SU-DHL-6 (cell line): ENCODE measurements at regions not wholly inside any gene's neighbourhood (a gene's known extent, or its start where the extent isn't known, plus 50 kb on each side); places are given as distances from the start of the nearest gene placed in this dataset.
"Not testable (repeated sequence)": the region's sequence is repeated elsewhere in the genome, so short reads cannot be mapped to it uniquely, and the experiment has no call there.

Experiments used
- H2AFZ ChIP-seq: fragments of 200-600 bp; sonication (generic); 2 replicates; pipeline ENCODE4 v1.6.1; 2014; ENCODE audit warnings: low read depth, mild to moderate bottlenecking, moderate library complexity, mixed read lengths, antibody characterized with exemption, low read length; ENCODE audit not compliant: severe bottlenecking
- H3F3A ChIP-seq: fragments of 200-600 bp; shearing (Covaris generic); 2 replicates; pipeline ENCODE4 v1.6.0; 2016; ENCODE audit warnings: antibody characterized with exemption, mild to moderate bottlenecking; ENCODE audit not compliant: insufficient read depth
- H3K27ac ChIP-seq: fragments of 200-600 bp; sonication (generic); 2 replicates; pipeline ENCODE4 v1.5.1; 2016; ENCODE audit warnings: low read depth, mild to moderate bottlenecking, low read length, moderate library complexity, mixed read lengths
- H3K27me3 ChIP-seq: fragments of 200-600 bp; sonication (generic), shearing (Covaris generic); 2 replicates; pipeline ENCODE4 v1.6.0; 2014; ENCODE audit warnings: mild to moderate bottlenecking, low read length
- H3K36me3 ChIP-seq: fragments of 200-600 bp; sonication (generic); 2 replicates; pipeline ENCODE4 v1.6.1; 2014; ENCODE audit warnings: mild to moderate bottlenecking, low read length, mixed read lengths
- H3K4me2 ChIP-seq: fragments of 300-600, 200-600 bp; shearing (Covaris generic), sonication (generic); 2 replicates; pipeline ENCODE4 v1.6.0; 2014; ENCODE audit warnings: low read length, low read depth, mild to moderate bottlenecking; ENCODE audit not compliant: poor library complexity, severe bottlenecking
- H3K4me3 ChIP-seq: fragments of 200-600 bp; sonication (generic); 2 replicates; pipeline ENCODE4 v1.5.1; 2014; ENCODE audit warnings: antibody characterized with exemption, low read length, mild to moderate bottlenecking, mixed read lengths; ENCODE audit not compliant: insufficient read depth, poor library complexity, severe bottlenecking
- H3K79me2 ChIP-seq: fragments of 200-600 bp; sonication (generic); 2 replicates; pipeline ENCODE4 v1.6.1; 2014; ENCODE audit warnings: mild to moderate bottlenecking, low read length, moderate library complexity; ENCODE audit not compliant: insufficient read depth
- H3K9ac ChIP-seq: fragments of 200-600 bp; sonication (generic); 2 replicates; pipeline ENCODE4 v1.7.0; 2014; ENCODE audit warnings: mild to moderate bottlenecking, low read length
- H3K9me2 ChIP-seq: fragments of 200-600 bp; sonication (generic); replicated peaks from 2 replicates; pipeline ENCODE4 v1.6.1; 2014; ENCODE audit warnings: low read length; ENCODE audit not compliant: insufficient read depth
- H3K9me3 ChIP-seq: fragments of 200-600 bp; sonication (generic); 2 replicates; pipeline ENCODE4 v1.6.1; 2014; ENCODE audit warnings: low read length, mixed read lengths; ENCODE audit not compliant: insufficient read depth
- H4K20me1 ChIP-seq: fragments of 200-600 bp; sonication (generic); 2 replicates; pipeline ENCODE4 v1.6.1; 2014; ENCODE audit warnings: low read depth, mild to moderate bottlenecking, antibody characterized with exemption, low read length, moderate library complexity, mixed read lengths
- EZH2phosphoT487 ChIP-seq: fragments of 200-600 bp; sonication (generic), shearing (Covaris generic); conservative IDR thresholded peaks from 2 replicates; pipeline ENCODE4 v1.6.1; 2018; ENCODE audit warnings: mild to moderate bottlenecking, antibody characterized with exemption, low read length, moderate library complexity, mixed read lengths
- TF ChIP-seq, protein P1 (sequence below): fragments of 200-600 bp; sonication (generic); IDR thresholded peaks from one replicate; pipeline ENCODE4 v1.5.1; 2017; ENCODE audit warnings: antibody characterized with exemption, mild to moderate bottlenecking, low read length, moderate library complexity; ENCODE audit not compliant: insufficient read depth, poor library complexity, severe bottlenecking

DNA sequence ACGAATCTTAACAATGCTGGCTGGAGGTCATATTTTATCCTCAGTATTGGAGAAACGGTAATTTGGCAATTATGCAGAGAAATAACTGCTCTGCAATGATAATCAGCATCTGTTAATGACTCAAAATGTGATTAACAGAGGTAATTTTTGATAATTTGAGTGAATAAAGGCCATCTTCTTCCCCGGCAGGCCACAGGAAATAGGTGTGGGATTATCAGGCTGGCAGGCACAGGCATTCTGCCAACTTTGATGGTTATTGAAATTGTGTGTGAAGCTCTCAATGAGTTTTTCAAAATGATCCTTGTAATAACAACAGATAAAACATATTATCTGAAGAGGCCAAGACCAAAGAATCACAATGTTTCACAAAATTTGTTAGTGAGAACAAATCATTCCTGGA, 309.0 kb downstream of the PTGER3 start:
- no peak overlapping the region for H3K4me2 ChIP-seq
- no peaks in the 10 kb centered on the region for H3K9me3 ChIP-seq
- no peak overlapping the region for H3K4me3 ChIP-seq
- H2AFZ ChIP-seq: no peak overlapping the region
- no peaks in the 10 kb centered on the region for H3K36me3 ChIP-seq
- no peaks in the 10 kb centered on the region for H4K20me1 ChIP-seq
- no peaks in the 10 kb centered on the region for H3K27me3 ChIP-seq
- no peak overlapping the region for H3K27ac ChIP-seq
- H3F3A ChIP-seq: no peaks in the 10 kb centered on the region
- H3K9ac ChIP-seq: no peak overlapping the region
- TF ChIP-seq EZH2phosphoT487: no peak
- TF ChIP-seq, protein P1, sequence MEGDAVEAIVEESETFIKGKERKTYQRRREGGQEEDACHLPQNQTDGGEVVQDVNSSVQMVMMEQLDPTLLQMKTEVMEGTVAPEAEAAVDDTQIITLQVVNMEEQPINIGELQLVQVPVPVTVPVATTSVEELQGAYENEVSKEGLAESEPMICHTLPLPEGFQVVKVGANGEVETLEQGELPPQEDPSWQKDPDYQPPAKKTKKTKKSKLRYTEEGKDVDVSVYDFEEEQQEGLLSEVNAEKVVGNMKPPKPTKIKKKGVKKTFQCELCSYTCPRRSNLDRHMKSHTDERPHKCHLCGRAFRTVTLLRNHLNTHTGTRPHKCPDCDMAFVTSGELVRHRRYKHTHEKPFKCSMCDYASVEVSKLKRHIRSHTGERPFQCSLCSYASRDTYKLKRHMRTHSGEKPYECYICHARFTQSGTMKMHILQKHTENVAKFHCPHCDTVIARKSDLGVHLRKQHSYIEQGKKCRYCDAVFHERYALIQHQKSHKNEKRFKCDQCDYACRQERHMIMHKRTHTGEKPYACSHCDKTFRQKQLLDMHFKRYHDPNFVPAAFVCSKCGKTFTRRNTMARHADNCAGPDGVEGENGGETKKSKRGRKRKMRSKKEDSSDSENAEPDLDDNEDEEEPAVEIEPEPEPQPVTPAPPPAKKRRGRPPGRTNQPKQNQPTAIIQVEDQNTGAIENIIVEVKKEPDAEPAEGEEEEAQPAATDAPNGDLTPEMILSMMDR: no peak
- H3K9me2 ChIP-seq: no peaks in the 10 kb centered on the region
- H3K79me2 ChIP-seq: no peaks in the 10 kb centered on the region

DNA sequence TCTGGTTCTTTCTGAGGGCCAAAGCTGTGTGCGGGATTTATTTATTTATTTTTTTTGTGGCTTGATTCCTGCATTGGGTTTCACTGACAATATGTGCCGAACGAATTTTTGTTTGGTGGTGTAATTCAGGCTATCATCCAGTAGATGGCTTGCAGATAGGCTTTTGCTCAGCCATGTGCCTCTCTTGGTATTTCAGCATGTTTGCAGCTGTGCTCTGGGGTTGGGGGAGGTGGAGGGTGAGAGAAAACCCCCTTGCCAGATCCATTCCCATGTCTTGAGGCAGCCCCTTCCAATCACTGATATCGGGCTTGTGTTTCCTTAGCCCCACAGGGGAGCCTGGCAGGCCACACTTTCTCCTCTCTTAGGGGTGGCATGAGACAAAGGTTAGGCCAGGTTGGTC, 302.4 kb downstream of the PTGER3 start:
- TF ChIP-seq EZH2phosphoT487: no peak
- TF ChIP-seq, protein P1: no peak
- H2AFZ ChIP-seq: no peak overlapping the region

DNA sequence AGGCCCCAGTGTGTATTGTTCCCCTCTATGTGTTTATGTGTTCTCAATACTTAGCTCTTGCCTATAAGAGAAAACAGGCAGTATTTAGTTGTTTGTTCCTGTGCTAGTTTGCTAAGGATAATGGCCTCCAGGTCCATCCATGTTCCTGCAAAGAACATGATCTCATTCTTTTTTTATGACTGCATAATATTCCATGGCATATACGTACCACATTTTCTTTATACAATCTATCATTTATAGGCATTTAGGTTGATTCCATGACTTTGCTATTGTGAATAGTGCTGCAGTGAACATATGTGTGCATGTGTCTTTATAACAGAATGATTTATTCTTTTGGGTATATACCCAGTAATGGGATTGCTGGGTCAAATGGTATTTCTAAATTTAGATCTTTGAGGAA, 301.6 kb downstream of the PTGER3 start:
- not testable (repeated sequence) for H2AFZ ChIP-seq, H3K4me3 ChIP-seq, H3K9me2 ChIP-seq, H3F3A ChIP-seq, H3K9me3 ChIP-seq, H3K79me2 ChIP-seq, H3K9ac ChIP-seq, H3K36me3 ChIP-seq, H3K4me2 ChIP-seq, H3K27ac ChIP-seq, H4K20me1 ChIP-seq, H3K27me3 ChIP-seq

More for the DNA sequence above, 302.4 kb downstream of the PTGER3 start:
- Histone ChIP-seq H3K27ac (no peak overlapping the region), H4K20me1 (no peaks in the 10 kb centered on the region), H3K4me2 (no peak overlapping the region), H3F3A (no peaks in the 10 kb centered on the region), H3K79me2 (no peaks in the 10 kb centered on the region), H3K9ac (no peak overlapping the region), H3K9me2 (no peaks in the 10 kb centered on the region), H3K27me3 (no peaks in the 10 kb centered on the region), H3K36me3 (no peaks in the 10 kb centered on the region), H3K4me3 (no peak overlapping the region), H3K9me3 (no peaks in the 10 kb centered on the region)

DNA sequence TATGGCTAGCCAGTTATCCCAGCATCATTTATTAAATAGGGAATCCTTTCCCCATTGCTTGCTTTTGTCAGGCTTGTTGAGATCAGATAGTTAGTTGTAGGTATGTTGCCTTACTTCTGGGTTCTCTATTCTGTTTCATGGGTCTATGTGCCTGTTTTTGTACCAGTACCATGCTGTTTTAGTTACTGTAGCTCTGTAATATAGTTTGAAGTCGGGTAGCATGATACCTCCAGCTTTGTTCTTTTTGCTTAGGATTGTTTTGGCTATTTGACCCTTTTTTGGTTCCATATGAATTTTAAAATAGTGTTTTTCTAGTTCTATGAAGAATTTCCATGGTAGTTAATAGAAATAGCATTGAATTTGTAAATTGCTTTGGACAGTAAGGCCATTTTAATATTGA, 300.5 kb downstream of the PTGER3 start:
- H4K20me1 ChIP-seq, H3F3A ChIP-seq, H3K9me3 ChIP-seq, H3K9ac ChIP-seq, H3K27ac ChIP-seq, H3K79me2 ChIP-seq, H3K9me2 ChIP-seq, H3K36me3 ChIP-seq, H3K4me2 ChIP-seq, H2AFZ ChIP-seq, H3K4me3 ChIP-seq, H3K27me3 ChIP-seq: not testable (repeated sequence)

DNA sequence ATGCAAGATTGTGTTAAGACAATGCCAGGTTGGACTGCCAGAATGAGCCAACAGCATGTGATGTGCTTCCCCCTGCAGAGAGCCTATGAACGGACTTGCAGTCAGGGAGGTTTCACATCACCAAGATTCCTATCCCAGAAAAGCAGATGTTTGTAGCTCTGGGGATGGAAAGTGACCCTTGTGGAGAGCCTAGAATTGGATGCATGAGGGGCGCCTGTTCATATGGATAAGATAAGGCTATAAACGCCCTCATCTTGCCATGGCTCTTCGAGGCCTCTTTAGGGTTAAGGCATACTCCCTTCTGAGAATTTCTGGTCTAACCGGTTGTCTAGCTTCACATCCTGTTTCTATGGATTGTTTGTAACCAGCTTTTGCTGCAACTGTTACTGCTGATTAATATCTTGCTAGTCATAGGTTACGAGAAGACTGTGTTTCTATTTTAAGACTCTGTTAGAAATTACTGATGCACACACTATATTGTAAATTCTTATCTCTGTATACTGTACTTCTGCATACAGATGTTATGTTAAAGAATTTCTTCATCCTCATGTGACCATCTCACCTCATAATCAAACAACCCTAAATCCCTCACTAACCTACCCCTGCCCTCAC, 295.8 kb downstream of the PTGER3 start:
- not testable (repeated sequence) for H3K4me3 ChIP-seq, H3K79me2 ChIP-seq, H3K4me2 ChIP-seq, H3K27ac ChIP-seq, H3K9me3 ChIP-seq, H4K20me1 ChIP-seq, H3K36me3 ChIP-seq, H3K9ac ChIP-seq, H3K9me2 ChIP-seq, H3K27me3 ChIP-seq, H2AFZ ChIP-seq, H3F3A ChIP-seq
